Gastroesophageal sphincter (tissue), 4 donors: ENCODE measurements at regions not wholly inside any gene's neighbourhood (a gene's known extent, or its start where the extent isn't known, plus 50 kb on each side); places are given as distances from the start of the nearest gene placed in this dataset.

Source experiments
- ATAC-seq: fragments of 150-250 bp; one replicate; pipeline ENCODE4 v1.9.1; 2016; ENCODE audit warnings: mild to moderate bottlenecking, moderate library complexity
- H3K27ac ChIP-seq, 4 donors: fragments of 200-600 bp; sonication (generic) in 3 of 4; 1 replicate in 3 of 4; 2 replicates in 1 of 4; pipeline ENCODE4 v1.5.1; 2016 to 2019
- H3K27me3 ChIP-seq: fragments of 200-600 bp; sonication (generic); one replicate; pipeline ENCODE4 v1.5.1; 2019
- H3K36me3 ChIP-seq, 2 donors: fragments of 200-600 bp; sonication (generic); one replicate each; pipeline ENCODE4 v1.5.1; 2019; ENCODE audit warnings: control low read depth in 1 of 2
- H3K4me1 ChIP-seq, 3 donors: fragments of 200-600 bp; sonication (generic); 1 replicate in 2 of 3; 2 replicates in 1 of 3; pipeline ENCODE4 v1.5.1; 2016 to 2019; ENCODE audit warnings: control low read depth in 2 of 3
- H3K4me3 ChIP-seq, 2 donors: fragments of 200-600 bp; sonication (generic); one replicate each; pipeline ENCODE4 v1.5.1; 2019; ENCODE audit warnings: mild to moderate bottlenecking in 1 of 2, moderate library complexity in 1 of 2
- H3K9me3 ChIP-seq, 3 donors: fragments of 200-600 bp; sonication (generic); one replicate each; pipeline ENCODE4 v1.5.1; 2017 to 2019; ENCODE audit warnings: control low read depth in 2 of 3
- EP300 ChIP-seq: sonication (generic); formaldehyde crosslinking; IDR thresholded peaks from one replicate; pipeline ENCODE4 v1.6.1; 2017; ENCODE audit warnings: antibody characterized with exemption, mild to moderate bottlenecking
- POLR2A ChIP-seq, 2 donors: fragments of 450-650 bp; IDR thresholded peaks; one replicate each; pipeline ENCODE4 v1.6.1; 2017; ENCODE audit warnings: antibody characterized with exemption in 2 of 2, mild to moderate bottlenecking in 2 of 2, moderate library complexity in 1 of 2
- POLR2AphosphoS5 ChIP-seq: sonication (generic); formaldehyde crosslinking; IDR thresholded peaks from one replicate; pipeline ENCODE4 v1.6.1; 2017; ENCODE audit warnings: antibody characterized with exemption
- WGBS, 2 donors: methylation state at CpG; one replicate each; pipeline ENCODE4 v1.1.5; 2018; ENCODE audit warnings: low coverage in 1 of 2; 5-methylcytosine and 5-hydroxymethylcytosine counted together
- TF ChIP-seq, protein P1 (sequence below), 4 experiments: fragments of 200-600 bp in 2 of 4; fragments of 450-650 bp in 2 of 4; sonication (generic) in 1 of 4; IDR thresholded peaks; one replicate each; pipeline ENCODE4 v1.5.1; 2017 to 2019; ENCODE audit warnings: antibody characterized with exemption in 4 of 4, mild to moderate bottlenecking in 2 of 4, moderate library complexity in 2 of 4

DNA sequence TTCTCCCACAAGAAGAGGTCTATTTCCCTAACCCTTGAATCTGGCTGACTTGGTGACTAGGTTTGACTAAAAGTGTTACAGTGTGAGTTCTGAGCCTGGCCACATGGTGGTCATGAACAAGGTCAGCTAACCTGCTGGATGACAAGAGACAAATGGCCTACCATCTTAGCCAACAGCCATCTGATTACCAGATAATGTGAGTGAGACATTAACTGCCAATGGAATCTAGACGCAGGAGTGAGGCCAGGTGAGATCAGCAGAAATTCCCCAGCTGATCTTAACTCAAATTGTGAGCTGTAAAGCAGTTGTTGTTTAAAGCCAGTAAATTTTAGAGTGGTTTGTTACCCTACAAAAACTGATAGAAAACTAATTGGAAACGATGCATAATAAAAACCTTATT is 320.0 kb downstream of the BRINP2 start:
- Histone ChIP-seq H3K9me3 (peaks cover 0 to 2% (median 0%) of the 10 kb centered on the region in 3 donors), H3K27ac (no peak overlapping the region), H3K4me3 (no peak overlapping the region), H3K36me3 (no peaks in the 10 kb centered on the region), H3K4me1 (no peaks in the 10 kb centered on the region), H3K27me3 (no peaks in the 10 kb centered on the region)
- TF ChIP-seq POLR2AphosphoS5: no peak
- TF ChIP-seq, protein P1, sequence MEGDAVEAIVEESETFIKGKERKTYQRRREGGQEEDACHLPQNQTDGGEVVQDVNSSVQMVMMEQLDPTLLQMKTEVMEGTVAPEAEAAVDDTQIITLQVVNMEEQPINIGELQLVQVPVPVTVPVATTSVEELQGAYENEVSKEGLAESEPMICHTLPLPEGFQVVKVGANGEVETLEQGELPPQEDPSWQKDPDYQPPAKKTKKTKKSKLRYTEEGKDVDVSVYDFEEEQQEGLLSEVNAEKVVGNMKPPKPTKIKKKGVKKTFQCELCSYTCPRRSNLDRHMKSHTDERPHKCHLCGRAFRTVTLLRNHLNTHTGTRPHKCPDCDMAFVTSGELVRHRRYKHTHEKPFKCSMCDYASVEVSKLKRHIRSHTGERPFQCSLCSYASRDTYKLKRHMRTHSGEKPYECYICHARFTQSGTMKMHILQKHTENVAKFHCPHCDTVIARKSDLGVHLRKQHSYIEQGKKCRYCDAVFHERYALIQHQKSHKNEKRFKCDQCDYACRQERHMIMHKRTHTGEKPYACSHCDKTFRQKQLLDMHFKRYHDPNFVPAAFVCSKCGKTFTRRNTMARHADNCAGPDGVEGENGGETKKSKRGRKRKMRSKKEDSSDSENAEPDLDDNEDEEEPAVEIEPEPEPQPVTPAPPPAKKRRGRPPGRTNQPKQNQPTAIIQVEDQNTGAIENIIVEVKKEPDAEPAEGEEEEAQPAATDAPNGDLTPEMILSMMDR (IDR thresholded peaks at IDR 0.05): no peak
- no peak for TF ChIP-seq EP300
- WGBS, 2 donors: 47 to 100% methylated on average over 1 to 2 of the region's 2 CpGs
- no peak for ATAC-seq

DNA sequence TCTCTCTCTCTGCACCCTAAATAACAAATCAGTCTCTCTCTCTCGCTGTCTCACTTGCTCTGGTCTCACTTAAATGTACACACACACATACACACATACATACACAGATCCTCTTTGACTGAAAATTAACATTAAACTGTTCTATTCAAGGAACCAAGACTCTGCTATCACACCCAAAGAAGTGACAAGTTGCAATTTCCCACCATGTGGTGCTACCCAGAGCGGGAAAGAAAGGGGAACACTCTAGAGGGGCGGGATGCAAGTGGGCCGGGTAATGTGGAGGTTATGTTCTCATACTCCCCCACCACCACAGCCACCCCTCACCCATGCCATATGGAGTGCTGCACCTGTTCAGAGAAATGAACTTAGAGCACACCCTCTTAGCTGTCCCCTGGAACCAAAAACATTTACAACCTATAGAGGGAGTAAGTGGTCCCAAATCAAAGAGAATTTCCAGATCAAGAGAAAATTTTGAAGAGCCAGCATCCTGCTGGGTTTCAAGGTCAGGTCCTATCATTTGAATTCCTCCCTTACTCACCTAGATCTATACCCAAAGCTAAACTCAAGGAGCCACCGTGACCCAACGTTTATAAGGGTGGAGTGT is 319.4 kb downstream of the BRINP2 start:
- ATAC-seq: no peak
- Histone ChIP-seq H3K27me3 (no peaks in the 10 kb centered on the region), H3K27ac (no peak overlapping the region), H3K9me3 (no peaks in the 10 kb centered on the region), H3K4me3 (no peak overlapping the region), H3K36me3 (no peaks in the 10 kb centered on the region), H3K4me1 (no peaks in the 10 kb centered on the region)
- no peak for TF ChIP-seq POLR2A (IDR thresholded peaks at IDR 0.05)
- no peak for TF ChIP-seq EP300
- TF ChIP-seq, protein P1 (IDR thresholded peaks at IDR 0.05): no peak
- 57 to 82% methylated on average over 1 of the region's 6 CpGs for WGBS, 2 donors

DNA sequence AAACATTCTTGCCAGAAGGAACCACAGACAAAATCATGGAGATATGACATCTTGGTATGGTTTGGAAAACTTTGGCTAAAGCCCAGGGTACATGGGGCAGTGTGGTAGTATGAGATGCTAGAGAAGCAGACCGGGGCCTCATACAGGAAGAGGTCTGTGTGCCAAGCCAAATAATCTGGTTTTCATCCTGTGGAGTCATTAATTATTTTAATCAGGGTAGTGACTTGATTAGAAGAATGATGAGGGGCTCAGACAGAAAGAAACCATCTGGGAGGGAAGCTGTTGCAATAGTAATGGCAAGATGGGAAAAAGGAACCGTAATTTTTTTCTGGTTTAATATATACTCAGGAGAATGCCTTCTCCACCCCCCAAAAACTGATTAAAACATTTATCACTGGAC is 318.0 kb downstream of the BRINP2 start:
- Histone ChIP-seq H3K4me1 (no peaks in the 10 kb centered on the region), H3K4me3 (no peak overlapping the region), H3K27me3 (no peaks in the 10 kb centered on the region), H3K36me3 (no peaks in the 10 kb centered on the region), H3K9me3 (no peaks in the 10 kb centered on the region), H3K27ac (no peak overlapping the region)
- TF ChIP-seq POLR2AphosphoS5: no peak
- TF ChIP-seq, protein P1 (IDR thresholded peaks at IDR 0.05): no peak
- no peak for TF ChIP-seq POLR2A (IDR thresholded peaks at IDR 0.05)
- TF ChIP-seq EP300: no peak
- ATAC-seq: no peak
- 11 to 28% methylated on average over 2 of the region's 2 CpGs for WGBS, 2 donors

DNA sequence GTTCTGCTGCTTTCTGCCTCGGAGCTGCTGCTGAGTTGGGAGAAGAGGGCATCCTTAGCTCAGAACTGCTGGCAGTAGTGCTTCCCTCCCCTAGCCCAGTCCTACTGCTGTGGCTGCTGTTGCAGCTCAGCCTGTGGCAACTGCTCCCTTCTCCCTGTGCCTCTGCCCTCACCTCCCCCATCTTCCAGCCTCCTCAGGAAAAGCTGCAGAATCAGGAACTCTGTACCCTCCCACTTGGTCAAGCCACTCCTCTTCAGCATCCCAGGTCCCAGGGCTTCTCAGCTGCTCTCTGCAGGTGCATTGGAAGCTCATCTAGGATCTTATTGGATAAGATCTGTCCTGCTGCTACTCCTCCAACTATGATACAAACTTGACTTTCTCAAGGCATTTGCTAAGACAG is 316.7 kb downstream of the BRINP2 start:
- 14% methylated on average over 1 of the region's 1 CpG; no CpG with 5 or more reads in 1 of the 2 donors for WGBS, 2 donors

More for the DNA sequence above, 316.7 kb downstream of the BRINP2 start:
- Histone ChIP-seq H3K4me1 (no peaks in the 10 kb centered on the region), H3K9me3 (no peaks in the 10 kb centered on the region), H3K36me3 (no peaks in the 10 kb centered on the region), H3K27me3 (no peaks in the 10 kb centered on the region), H3K4me3 (no peak overlapping the region), H3K27ac (no peak overlapping the region)
- TF ChIP-seq, protein P1 (IDR thresholded peaks at IDR 0.05): no peak
- TF ChIP-seq POLR2A (IDR thresholded peaks at IDR 0.05): no peak
- TF ChIP-seq POLR2AphosphoS5: no peak
- TF ChIP-seq EP300: no peak
- ATAC-seq: no peak
